HCT116 (cell line): ENCODE measurements at regions not wholly inside any gene's neighbourhood (a gene's known extent, or its start where the extent isn't known, plus 50 kb on each side); places are given as distances from the start of the nearest gene placed in this dataset.

Experiments
- ATAC-seq: fragments of 200-7000 bp; cut with Tn5 transposase; 2 replicates; pipeline ENCODE4 v1.9.1; 2020; ENCODE audit warnings: mild to moderate bottlenecking, moderate library complexity
- BruUV-seq: library from RNA; stranded (reverse); fragments of 400-500 nt; replicated peaks from 2 replicates; lab custom pipeline; 2021; lab: Mats Ljungman, UMichigan
- CTCF ChIA-PET: fragments of 300-600 bp; sonication (Branson Sonifier 250); formaldehyde crosslinking; loops from one replicate; lab custom pipeline; 2021; ENCODE audit warnings: antibody characterized with exemption; lab: Charles Lee
- POLR2A ChIA-PET: fragments of 300-600, 350-600 bp; sonication (Branson Sonifier 250); formaldehyde crosslinking; loops from one replicate; lab custom pipeline; 2021; ENCODE audit warnings: antibody characterized with exemption; lab: Charles Lee
- RAD21 ChIA-PET, 2 experiments: fragments of 300-600 bp; sonication (Branson Sonifier 250); formaldehyde crosslinking; loops; one replicate each; lab custom pipeline; 2023; ENCODE audit warnings: low total read pairs in 2 of 2; ENCODE audit not compliant: uncharacterized antibody in 2 of 2, unreplicated experiment in 2 of 2, low non-redundant PET in 1 of 2; lab: Charles Lee
- DNase-seq: peaks from one replicate; pipeline ENCODE4 v3.0.0-alpha.2; 2010; ENCODE audit warnings: low read depth, low spot score
- H2AFZ ChIP-seq: fragments of 200-600 bp; shearing (Covaris generic), sonication (generic); 2 replicates; pipeline ENCODE4 v1.6.1; 2017; ENCODE audit warnings: low read depth, mixed run types, mixed read lengths, antibody characterized with exemption, low read length; ENCODE audit not compliant: poor library complexity, severe bottlenecking
- H3K27ac ChIP-seq: 2 replicates; pipeline ENCODE4 v1.5.1; 2012; ENCODE audit warnings: low read depth, low read length
- H3K27me3 ChIP-seq: fragments of 200-600 bp; sonication (generic); 2 replicates; pipeline ENCODE4 v1.6.1; 2016; ENCODE audit warnings: mixed run types, low read length, mixed read lengths; ENCODE audit not compliant: insufficient read depth
- H3K36me3 ChIP-seq, 2 experiments: fragments of 200-500 bp in 1 of 2; fragments of 200-600 bp in 1 of 2; sonication (Bioruptor generic) in 1 of 2; sonication (generic) in 1 of 2; 2 replicates each; pipeline versions ENCODE4 v1.5.1 to v1.6.1; 2014 to 2016; ENCODE audit warnings: low read length in 2 of 2, inconsistent platforms in 1 of 2, mixed read lengths in 1 of 2, mixed run types in 1 of 2; ENCODE audit not compliant: insufficient read depth in 2 of 2, control insufficient read depth in 1 of 2
- H3K4me1 ChIP-seq, 2 experiments: fragments of 200-600 bp in 1 of 2; sonication (generic) in 1 of 2; 2 replicates each; pipeline versions ENCODE4 v1.5.1 to v1.6.1; 2012 to 2017; ENCODE audit warnings: low read length in 2 of 2, inconsistent platforms in 1 of 2, mild to moderate bottlenecking in 1 of 2, mixed read lengths in 1 of 2, mixed run types in 1 of 2, moderate library complexity in 1 of 2; ENCODE audit not compliant: insufficient read depth in 2 of 2, control insufficient read depth in 1 of 2
- H3K4me2 ChIP-seq: fragments of 200-600 bp; sonication (generic); 2 replicates; pipeline ENCODE4 v1.6.1; 2017; ENCODE audit warnings: mixed run types, low read length, mixed read lengths
- H3K4me3 ChIP-seq, 2 experiments: fragments of 200-600 bp in 1 of 2; sonication (generic) in 1 of 2; replicated peaks in 1 of 2; 2 replicates each; pipeline ENCODE4 v1.5.1; 2011 to 2016; ENCODE audit warnings: low read length in 2 of 2, control low read depth in 1 of 2, low read depth in 1 of 2, mild to moderate bottlenecking in 1 of 2, mixed read lengths in 1 of 2, mixed run types in 1 of 2
- H3K79me2 ChIP-seq: fragments of 200-600 bp; sonication (generic); 2 replicates; pipeline ENCODE4 v1.6.1; 2017; ENCODE audit warnings: mild to moderate bottlenecking, mixed run types, low read length, moderate library complexity, mixed read lengths; ENCODE audit not compliant: insufficient read depth
- H3K9ac ChIP-seq: fragments of 200-600 bp; sonication (generic); 2 replicates; pipeline ENCODE4 v1.6.1; 2016; ENCODE audit warnings: low read length, mixed read lengths
- H3K9me2 ChIP-seq: fragments of 200-600 bp; sonication (generic), shearing (Covaris generic); 2 replicates; pipeline ENCODE4 v1.6.1; 2017; ENCODE audit warnings: mixed run types, mild to moderate bottlenecking, moderate library complexity; ENCODE audit not compliant: insufficient read depth
- H3K9me3 ChIP-seq, 2 experiments: fragments of 200-500 bp in 1 of 2; fragments of 200-600 bp in 1 of 2; sonication (Bioruptor generic) in 1 of 2; sonication (generic) in 1 of 2; 2 replicates each; pipeline ENCODE4 v1.6.1; 2014 to 2017; ENCODE audit warnings: low read length in 2 of 2, mixed read lengths in 2 of 2, inconsistent platforms in 1 of 2, low read depth in 1 of 2, mild to moderate bottlenecking in 1 of 2, mixed run types in 1 of 2, moderate library complexity in 1 of 2; ENCODE audit not compliant: control insufficient read depth in 1 of 2, insufficient read depth in 1 of 2
- H4K20me1 ChIP-seq: fragments of 200-600 bp; sonication (generic), shearing (Covaris generic); 2 replicates; pipeline ENCODE4 v1.6.1; 2017; ENCODE audit warnings: mixed run types, mild to moderate bottlenecking, moderate library complexity; ENCODE audit not compliant: insufficient read depth
- ATF3 ChIP-seq: IDR thresholded peaks from 2 replicates; pipeline ENCODE4 v1.6.1; 2012
- CBX3 ChIP-seq: IDR thresholded peaks from 2 replicates; pipeline ENCODE4 v1.6.1; 2012; ENCODE audit warnings: low read depth
- CEBPB ChIP-seq: IDR thresholded peaks from 2 replicates; pipeline ENCODE4 v1.6.1; 2012; ENCODE audit warnings: low read depth
- CTCF ChIP-seq, 3 experiments: fragments of 200-600 bp in 1 of 3; sonication (generic) in 1 of 3; IDR thresholded peaks in 2 of 3; conservative IDR thresholded peaks in 1 of 3; 2 replicates each; pipeline ENCODE4 v1.5.1; 2012 to 2017; ENCODE audit warnings: low read depth in 2 of 3, low read length in 2 of 3, antibody characterized with exemption in 1 of 3, borderline replicate concordance in 1 of 3, control low read depth in 1 of 3, mild to moderate bottlenecking in 1 of 3, mixed read lengths in 1 of 3, mixed run types in 1 of 3, moderate library complexity in 1 of 3; ENCODE audit not compliant: insufficient read depth in 1 of 3
- EGR1 ChIP-seq: IDR thresholded peaks from 2 replicates; pipeline ENCODE4 v1.6.1; 2012; ENCODE audit warnings: low read depth
- ELF1 ChIP-seq: IDR thresholded peaks from 2 replicates; pipeline ENCODE4 v1.6.1; 2012; ENCODE audit warnings: low read depth, borderline replicate concordance
- EZH2 ChIP-seq: fragments of 200-600 bp; sonication (generic); IDR thresholded peaks from 2 replicates; pipeline ENCODE4 v1.6.1; 2017; ENCODE audit warnings: antibody characterized with exemption, mixed run types
- FOSL1 ChIP-seq: IDR thresholded peaks from 2 replicates; pipeline ENCODE4 v1.6.1; 2012; ENCODE audit warnings: low read depth
- JUND ChIP-seq: IDR thresholded peaks from 2 replicates; pipeline ENCODE4 v1.6.1; 2012
- POLR2A ChIP-seq: IDR thresholded peaks from 2 replicates; pipeline ENCODE4 v1.7.0; 2011; ENCODE audit warnings: borderline replicate concordance; ENCODE audit not compliant: insufficient read depth, insufficient read length; ENCODE audit errors: extremely low read depth
- POLR2AphosphoS5 ChIP-seq: IDR thresholded peaks from 2 replicates; pipeline ENCODE4 v1.6.1; 2011; ENCODE audit warnings: mild to moderate bottlenecking, low read depth, low read length, moderate library complexity
- RAD21 ChIP-seq: IDR thresholded peaks from 2 replicates; pipeline ENCODE4 v1.6.1; 2012; ENCODE audit warnings: low read depth, mild to moderate bottlenecking
- REST ChIP-seq: IDR thresholded peaks from 2 replicates; pipeline ENCODE4 v1.6.1; 2012; ENCODE audit warnings: low read depth
- SIN3A ChIP-seq: IDR thresholded peaks from 2 replicates; pipeline ENCODE4 v1.6.1; 2012; ENCODE audit warnings: low read depth
- SRF ChIP-seq: IDR thresholded peaks from 2 replicates; pipeline ENCODE4 v1.6.1; 2012; ENCODE audit warnings: low read depth
- TCF7L2 ChIP-seq: IDR thresholded peaks from 2 replicates; pipeline ENCODE4 v1.7.0; 2011; ENCODE audit warnings: borderline replicate concordance, inconsistent platforms; ENCODE audit not compliant: insufficient read depth, insufficient read length; ENCODE audit errors: extremely low read depth
- YY1 ChIP-seq: IDR thresholded peaks from 2 replicates; pipeline ENCODE4 v1.6.1; 2011; ENCODE audit warnings: low read length, low read depth, moderate library complexity, mild to moderate bottlenecking; ENCODE audit not compliant: insufficient replicate concordance; ENCODE audit errors: extremely low read depth
- ZBTB33 ChIP-seq: IDR thresholded peaks from 2 replicates; pipeline ENCODE4 v1.6.1; 2011; ENCODE audit warnings: mild to moderate bottlenecking, low read length, moderate library complexity; ENCODE audit not compliant: insufficient replicate concordance; ENCODE audit errors: extremely low read depth
- ZFX ChIP-seq: fragments of 450-650 bp; IDR thresholded peaks from 2 replicates; pipeline ENCODE4 v1.6.1; 2017
- ZNF274 ChIP-seq: fragments of 200-500 bp; sonication (Bioruptor generic); IDR thresholded peaks from 2 replicates; pipeline ENCODE4 v1.6.1; 2014; ENCODE audit warnings: mild to moderate bottlenecking, low read depth, low read length, inconsistent platforms
- intact Hi-C: fragments of 100-400 bp; cut with micrococcal nuclease; formaldehyde crosslinking; loops from 2 replicates; pipeline ENCODE4 v1.10.0; 2022

- Histone ChIP-seq H3K4me1 (no peaks in the 10 kb centered on the region), H3K79me2 (no peaks in the 10 kb centered on the region), H3K4me3 (no peak overlapping the region), H2AFZ (no peak overlapping the region), H3K4me2 (no peak overlapping the region), H3K27ac (no peak overlapping the region), H3K36me3 (no peaks in the 10 kb centered on the region), H4K20me1 (no peaks in the 10 kb centered on the region), H3K9me2 (no peaks in the 10 kb centered on the region), H3K9ac (no peak overlapping the region), H3K9me3 (peaks cover 5 to 23% of the 10 kb centered on the region in 2 experiments; a peak in 2 of 4 replicates), H3K27me3 (no peaks in the 10 kb centered on the region)
- no peak for TF ChIP-seq YY1
- TF ChIP-seq ZFX: no peak
- TF ChIP-seq CBX3: no peak
- no peak for TF ChIP-seq SRF
- TF ChIP-seq POLR2AphosphoS5: no peak
- no peak for TF ChIP-seq ZNF274
- no peak for TF ChIP-seq ELF1
- no peak for TF ChIP-seq ZBTB33
- TF ChIP-seq SIN3A: no peak
- TF ChIP-seq CEBPB: no peak
- TF ChIP-seq JUND: no peak
- TF ChIP-seq EGR1: no peak
- no peak for TF ChIP-seq ATF3
- no peak for TF ChIP-seq TCF7L2
- no peak for TF ChIP-seq POLR2A
- no peak for TF ChIP-seq FOSL1
- TF ChIP-seq RAD21: no peak
- TF ChIP-seq EZH2: no peak
- no peak for TF ChIP-seq CTCF (IDR thresholded peaks at IDR 0.05 in 2 of 3, conservative IDR thresholded peaks at IDR 0.05 in 1 of 3; ENCODE audit: borderline replicate concordance in 1 of 3, insufficient read depth in 1 of 3, low read depth in 2 of 3, low read length in 2 of 3)
- TF ChIP-seq REST: no peak
- POLR2A ChIA-PET: no interaction called here
- no TSS peak for BruUV-seq
- ATAC-seq: no peak
- RAD21 ChIA-PET: no interaction called here
- no peak for DNase-seq
- CTCF ChIA-PET: no interaction called here
- intact Hi-C loops: no loop called here
These were observed 188.7 kb downstream of the UBE3A start for GRCh38 chr15:25250011-25250596.
